Activated CD8-positive, alpha-beta memory T cell treated with anti-CD3 and anti-CD28 coated beads, Interleukin-2, amount 50 U/mL, for 1 hour (primary cell): ENCODE measurements at regions not wholly inside any gene's neighbourhood (a gene's known extent, or its start where the extent isn't known, plus 50 kb on each side); places are given as distances from the start of the nearest gene placed in this dataset.

Source experiments
- DNase-seq: peaks from one replicate; pipeline ENCODE4 v3.0.0-alpha.2; 2020; ENCODE audit errors: extremely low read depth

- DNase-seq: no peak
Observed at GRCh38 chr2:16333681-16334080, 332.0 kb downstream of the CYRIA start.

- no peak for DNase-seq
Observed at GRCh38 chr2:16332681-16333557, 332.7 kb downstream of the CYRIA start.

- DNase-seq: no peak
Observed at GRCh38 chr2:16331772-16332171, 333.9 kb downstream of the CYRIA start.

- no peak for DNase-seq
Observed at GRCh38 chr2:16330982-16331381, 334.7 kb downstream of the CYRIA start.

- no peak for DNase-seq
Observed at GRCh38 chr2:16330571-16330970, 335.1 kb downstream of the CYRIA start.

GRCh38 chr2:16330012-16330411 lies 335.6 kb downstream of the CYRIA start:
- DNase-seq: no peak

- DNase-seq: no peak
Observed at GRCh38 chr2:16329421-16329820, 336.2 kb downstream of the CYRIA start.

GRCh38 chr2:16328521-16329190 lies 337.0 kb downstream of the CYRIA start:
- DNase-seq: no peak

- no peak for DNase-seq
Observed at GRCh38 chr2:16327326-16327725, 338.3 kb downstream of the CYRIA start.

GRCh38 chr2:16326711-16327300 lies 338.8 kb downstream of the CYRIA start:
- no peak for DNase-seq

GRCh38 chr2:16325976-16326510 lies 339.6 kb downstream of the CYRIA start:
- no peak for DNase-seq

- no peak for DNase-seq
Observed at GRCh38 chr2:16325016-16325975, 340.3 kb downstream of the CYRIA start.

GRCh38 chr2:16324544-16324937 lies 341.1 kb downstream of the CYRIA start:
- DNase-seq: no peak

- DNase-seq: no peak
Observed at GRCh38 chr2:16323551-16324543, 341.8 kb downstream of the CYRIA start.

- DNase-seq: no peak
Observed at GRCh38 chr2:16323126-16323520, 342.5 kb downstream of the CYRIA start.

- DNase-seq: no peak
Observed at GRCh38 chr2:16322308-16323125, 343.1 kb downstream of the CYRIA start.

GRCh38 chr2:16321872-16322271 lies 343.8 kb downstream of the CYRIA start:
- no peak for DNase-seq

- DNase-seq: no peak
Observed at GRCh38 chr2:16321256-16321655, 344.4 kb downstream of the CYRIA start.

GRCh38 chr2:16320716-16321115 lies 344.9 kb downstream of the CYRIA start:
- no peak for DNase-seq
